NAMALWA (cell line): ENCODE measurements at regions not wholly inside any gene's neighbourhood (a gene's known extent, or its start where the extent isn't known, plus 50 kb on each side); places are given as distances from the start of the nearest gene placed in this dataset.
A peak's percentile ranks its signal among the peaks of the same experiment; 100 is the strongest.

Source experiments
- DNase-seq: peaks from one replicate; pipeline ENCODE4 v3.0.0-alpha.2; 2015; ENCODE audit warnings: low spot score

DNA sequence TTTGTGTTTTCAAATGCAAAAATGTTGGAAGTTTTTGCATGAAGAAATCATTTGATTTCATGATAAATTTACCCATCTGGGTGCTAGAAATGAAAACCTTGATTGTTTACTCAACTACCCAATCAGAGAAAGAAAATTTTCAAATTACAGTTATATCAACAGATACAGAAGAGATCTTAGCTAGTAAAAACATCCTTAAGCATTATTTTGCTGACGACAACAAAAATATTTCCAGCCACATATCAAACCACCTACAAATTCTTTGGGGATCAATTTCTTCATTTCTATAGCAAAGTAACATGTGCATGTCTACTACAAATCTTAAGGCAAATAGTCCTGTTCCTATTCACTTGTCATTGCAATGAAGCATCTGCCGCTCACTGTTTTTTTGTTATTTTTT is 530.3 kb downstream of the ZIC1 start:
- no peak for DNase-seq

DNA sequence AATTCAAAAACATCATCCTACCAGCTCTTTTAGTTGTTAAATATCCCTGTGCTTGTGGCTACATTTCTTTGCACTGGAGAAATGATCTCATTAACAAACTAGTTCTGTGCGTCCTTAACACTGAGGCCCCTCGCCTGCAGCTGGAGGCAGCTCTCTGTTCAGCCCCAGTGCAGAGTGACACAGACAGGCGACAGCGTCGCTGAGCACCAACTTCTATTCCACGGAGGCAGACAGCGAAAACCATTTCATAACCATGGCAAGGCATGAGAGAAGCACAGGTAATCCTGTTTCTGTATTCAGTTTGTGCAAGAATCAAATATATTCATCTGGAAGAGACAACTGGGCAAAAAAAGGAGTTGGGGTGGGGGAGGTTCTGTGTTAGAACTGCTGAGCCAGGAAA is 530.7 kb downstream of the ZIC1 start:
- DNase-seq, result no peak

DNA sequence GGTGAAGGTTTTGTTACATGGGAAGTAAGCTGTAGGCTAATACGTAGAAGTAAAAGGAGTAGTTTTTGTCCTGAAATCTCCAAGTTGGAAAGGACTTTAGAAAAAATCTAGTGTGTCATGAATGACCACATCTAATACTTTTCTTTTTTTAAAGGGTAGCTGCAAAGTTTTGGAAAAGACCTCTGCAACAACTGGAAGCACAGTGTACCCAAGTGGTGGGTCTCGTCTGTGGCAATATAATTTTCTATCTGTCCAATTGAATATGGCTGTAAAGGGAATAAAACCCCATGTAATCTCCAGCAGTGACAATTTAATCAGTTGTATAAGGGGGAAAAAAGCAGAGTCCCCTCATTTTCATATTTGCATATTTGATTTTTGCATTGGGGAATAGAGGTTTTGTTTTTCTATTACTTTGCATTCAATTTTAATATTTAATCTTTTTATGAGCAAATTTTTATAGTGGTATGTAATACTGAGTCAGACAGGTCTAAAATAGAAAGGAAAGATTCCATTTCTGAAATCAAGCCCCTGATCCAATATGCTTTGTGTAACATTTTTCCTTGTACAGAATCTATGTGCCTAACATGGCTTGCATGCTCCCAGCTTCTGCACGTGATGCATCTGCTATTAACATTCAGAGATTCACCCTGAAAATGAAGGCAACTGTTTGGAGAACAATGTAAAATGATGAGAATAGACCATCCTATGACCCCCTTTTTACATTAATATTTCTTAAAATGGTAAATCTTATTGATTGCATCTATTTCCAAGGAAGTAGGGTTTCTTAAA is 531.4 kb downstream of the ZIC1 start:
- DNase-seq, result no peak

DNA sequence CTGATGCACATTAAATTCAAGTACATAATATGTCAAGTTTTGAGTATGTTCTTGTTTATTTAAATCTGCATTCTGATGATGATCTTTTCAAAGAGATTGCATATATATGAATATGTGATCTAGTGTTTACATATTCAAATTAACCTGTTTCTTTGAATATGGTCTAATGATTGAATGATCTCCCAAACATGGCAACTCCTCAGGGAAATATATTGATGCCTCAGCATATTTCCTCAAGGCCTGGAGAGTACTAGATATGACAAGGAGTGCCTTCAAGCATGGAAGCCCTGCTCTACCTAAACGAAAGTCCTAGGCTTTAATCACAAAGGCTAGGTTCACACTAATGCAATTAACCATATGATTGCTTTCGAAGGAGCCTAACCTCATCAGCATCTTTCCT is 532.8 kb downstream of the ZIC1 start:
- DNase-seq, result no peak

DNA sequence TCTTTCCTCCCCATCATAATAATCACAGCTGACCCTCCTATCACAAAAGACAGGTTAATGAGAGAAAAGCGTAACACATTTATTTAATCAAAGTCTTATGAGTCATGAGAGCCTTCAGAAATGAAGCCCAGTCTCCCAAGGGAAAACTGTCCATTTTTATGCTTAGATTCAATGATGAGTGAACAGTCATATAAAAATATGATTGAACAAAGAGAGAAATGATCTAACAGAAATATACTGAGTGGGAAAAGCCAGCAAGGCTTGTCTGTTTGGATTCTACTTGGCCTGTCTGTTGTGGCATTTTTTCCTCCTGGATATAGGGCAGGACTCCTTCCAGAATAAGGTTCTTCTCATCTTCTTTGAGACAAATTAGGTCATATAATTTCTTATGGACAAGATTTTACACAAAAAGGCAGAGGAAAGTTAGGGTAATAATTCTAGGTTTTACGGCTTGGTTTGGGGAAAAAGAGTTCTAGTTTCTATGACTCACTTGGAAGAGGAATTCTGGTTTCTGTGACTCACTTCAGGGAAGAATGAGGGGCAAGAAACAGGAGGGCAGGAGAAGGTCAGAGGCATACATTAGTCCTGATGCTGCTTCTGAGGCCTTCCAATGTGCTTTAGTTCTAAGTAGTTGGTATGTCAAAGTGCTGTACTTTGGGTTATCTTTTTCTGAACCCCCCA is 534.2 kb downstream of the ZIC1 start:
- no peak for DNase-seq

DNA sequence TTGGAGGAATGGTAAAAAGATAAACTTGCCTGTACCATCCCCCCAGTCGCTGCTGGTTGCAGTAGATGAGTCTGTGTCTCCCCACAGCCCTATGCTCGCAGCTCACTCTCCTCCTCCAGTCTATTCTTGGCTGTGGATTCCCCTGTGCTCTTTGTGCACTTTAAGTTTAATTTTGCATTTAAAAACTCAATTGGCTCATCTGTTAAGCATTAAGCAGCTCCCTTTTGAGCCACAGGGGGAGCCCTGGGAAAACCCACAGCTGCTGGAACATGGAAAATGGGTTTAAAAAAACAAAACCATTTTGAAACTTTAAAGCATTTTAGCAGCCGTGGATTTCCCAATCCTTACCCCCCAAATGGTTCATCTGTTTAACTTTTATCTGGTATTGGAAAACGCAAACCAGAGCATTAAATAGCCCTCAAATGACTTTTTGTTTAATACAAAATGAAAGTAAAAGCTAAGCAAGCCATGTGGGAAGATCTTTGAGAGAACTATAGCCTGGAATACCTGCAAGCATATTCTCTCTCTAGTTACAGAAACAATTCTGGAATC is 536.9 kb downstream of the ZIC1 start:
- peak; percentile 47 for DNase-seq

DNA sequence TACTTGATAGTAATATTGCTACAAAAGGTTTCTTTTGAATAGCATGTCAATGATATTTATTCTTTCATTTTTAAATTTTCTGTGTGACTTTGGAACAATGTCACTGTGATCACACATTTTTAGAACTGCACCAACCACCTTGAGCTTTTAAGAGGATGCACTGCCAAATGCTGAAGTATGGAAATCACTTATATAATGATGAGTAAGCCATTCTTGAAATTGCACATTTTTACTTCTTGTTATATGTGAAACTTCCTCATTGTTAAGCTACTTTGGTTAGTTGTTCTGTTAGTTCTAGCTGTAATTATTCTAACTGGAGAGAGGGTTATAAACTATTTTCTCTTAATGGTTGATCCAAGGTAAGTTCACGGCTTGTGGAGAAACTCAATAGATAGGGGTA is 547.5 kb downstream of the ZIC1 start:
- no peak for DNase-seq

DNA sequence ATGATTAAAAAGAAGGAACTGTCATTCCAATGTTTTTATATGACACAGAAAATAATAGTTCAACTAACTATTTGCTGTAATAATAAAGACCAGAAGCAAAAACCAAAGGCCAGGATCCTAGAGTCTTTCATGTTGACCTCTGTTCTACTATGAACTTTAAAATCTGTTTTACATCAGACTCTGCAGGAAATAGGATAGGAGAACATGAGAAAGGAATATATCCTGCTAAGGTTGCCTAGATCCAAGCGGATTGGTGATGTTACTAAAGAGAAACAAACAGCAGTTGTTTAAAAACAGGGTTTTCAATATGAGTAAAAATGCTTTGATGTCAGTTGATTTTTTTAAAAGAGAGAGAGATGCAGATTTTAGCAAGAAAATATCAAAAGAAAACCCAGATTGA is 549.6 kb downstream of the ZIC1 start:
- no peak for DNase-seq

DNA sequence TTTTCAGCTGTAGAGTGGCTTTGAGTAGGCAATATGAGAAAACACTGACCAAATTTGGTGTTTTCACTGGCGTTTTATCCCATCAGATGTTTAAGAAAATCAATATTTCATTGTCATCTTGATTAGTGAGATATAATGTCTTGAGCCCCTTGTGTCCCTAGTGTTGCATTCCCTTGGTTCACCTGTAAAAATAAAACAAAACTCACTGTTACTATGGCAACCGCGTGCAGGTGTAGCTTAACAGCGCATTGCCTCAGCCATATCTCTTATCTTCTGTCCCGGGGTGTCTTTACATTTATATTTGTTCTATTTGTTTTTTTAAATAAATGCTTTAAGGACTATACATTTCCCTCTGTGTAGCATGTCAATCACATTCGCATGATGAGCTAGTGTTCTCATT is 551.6 kb downstream of the ZIC1 start:
- no peak for DNase-seq

DNA sequence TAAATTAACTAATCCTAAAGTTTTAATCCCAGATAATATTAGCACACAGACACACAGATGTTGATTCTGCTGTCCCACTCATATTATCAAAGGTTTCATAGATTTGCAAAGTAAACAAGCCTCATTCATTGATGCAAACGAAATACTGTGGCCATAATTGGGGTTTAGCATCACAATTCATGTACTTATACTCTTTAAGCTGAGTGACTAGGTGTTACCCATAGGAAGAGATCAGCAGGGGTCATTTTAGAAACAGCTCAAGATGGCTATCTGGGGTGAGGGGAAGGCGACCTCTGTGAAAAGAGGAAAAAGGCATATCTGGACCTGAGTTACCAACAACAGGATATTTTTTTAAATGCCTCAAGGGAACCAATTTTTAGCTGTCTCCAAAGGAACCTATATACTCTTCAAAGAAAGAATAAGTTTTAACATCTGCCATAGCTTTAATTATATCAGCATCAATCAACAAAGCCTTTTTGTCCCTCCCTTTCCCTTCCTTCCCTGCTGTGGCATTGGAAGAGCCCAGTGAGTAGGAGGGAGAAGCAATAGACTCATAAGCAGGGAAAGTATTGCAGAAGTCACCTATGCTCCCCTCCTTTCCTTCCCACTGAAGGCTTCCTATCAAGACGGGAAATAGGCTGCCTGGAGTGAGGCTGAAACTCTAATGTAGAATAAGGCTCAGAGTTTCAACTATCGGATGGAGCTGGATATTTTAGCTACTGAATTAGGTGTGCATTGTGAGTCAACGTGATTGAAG is 553.4 kb downstream of the ZIC1 start:
- no peak for DNase-seq

DNA sequence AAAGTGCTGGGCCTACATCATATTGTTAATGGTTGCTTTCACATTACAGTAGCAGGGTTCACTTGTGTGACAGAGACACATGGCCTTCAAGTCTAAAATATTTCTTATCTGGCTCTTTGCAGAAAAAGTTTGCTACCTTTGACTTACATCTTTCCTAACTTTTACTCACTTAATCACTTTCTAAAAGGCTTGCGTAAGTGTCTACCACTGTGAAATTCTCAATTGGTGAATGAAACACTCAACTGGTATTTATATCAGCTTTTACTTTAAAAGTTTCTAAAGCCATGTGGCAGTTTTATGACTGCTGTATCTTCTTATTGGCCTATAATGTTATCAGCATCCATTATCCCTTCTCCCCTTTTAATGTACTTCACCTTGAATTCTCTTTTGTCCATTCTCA is 554.5 kb downstream of the ZIC1 start:
- no peak for DNase-seq

DNA sequence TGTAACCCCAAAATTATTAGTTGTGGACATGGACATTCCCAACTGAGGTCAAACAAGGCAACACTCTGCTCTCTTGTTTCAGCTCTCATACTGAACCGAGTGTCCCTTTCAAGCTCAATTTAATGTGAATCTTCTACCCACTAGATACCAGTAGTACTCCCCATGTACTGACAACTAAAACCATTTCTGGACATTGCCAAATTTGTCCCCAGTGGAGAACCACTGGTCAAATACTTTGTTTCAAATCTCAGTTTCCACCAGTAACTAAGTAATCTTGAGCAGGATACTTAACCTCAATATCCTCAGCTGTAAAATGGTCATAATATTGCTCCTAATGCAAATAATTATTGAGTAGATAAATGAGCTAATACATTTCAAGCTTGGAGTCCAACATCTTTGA is 566.0 kb downstream of the ZIC1 start:
- no peak for DNase-seq

DNA sequence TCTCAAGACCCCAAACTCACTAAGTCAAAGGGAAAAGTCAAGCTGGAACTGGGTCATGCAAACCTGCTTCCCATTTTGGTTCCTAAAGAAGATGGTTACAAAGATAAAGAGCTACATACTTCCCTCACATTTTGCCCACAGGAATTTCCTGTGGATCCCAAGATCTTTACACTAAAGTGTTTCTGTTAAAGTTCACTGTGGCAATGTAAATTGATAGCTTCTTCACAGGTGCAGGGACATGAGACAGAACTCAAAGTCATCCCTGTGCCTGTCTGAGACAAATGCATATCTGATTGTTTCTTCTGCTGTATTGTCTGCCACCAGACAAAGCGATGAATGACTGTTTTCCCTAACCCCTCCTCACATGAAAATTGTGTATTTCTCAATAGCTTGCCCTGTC is 567.8 kb downstream of the ZIC1 start:
- no peak for DNase-seq

DNA sequence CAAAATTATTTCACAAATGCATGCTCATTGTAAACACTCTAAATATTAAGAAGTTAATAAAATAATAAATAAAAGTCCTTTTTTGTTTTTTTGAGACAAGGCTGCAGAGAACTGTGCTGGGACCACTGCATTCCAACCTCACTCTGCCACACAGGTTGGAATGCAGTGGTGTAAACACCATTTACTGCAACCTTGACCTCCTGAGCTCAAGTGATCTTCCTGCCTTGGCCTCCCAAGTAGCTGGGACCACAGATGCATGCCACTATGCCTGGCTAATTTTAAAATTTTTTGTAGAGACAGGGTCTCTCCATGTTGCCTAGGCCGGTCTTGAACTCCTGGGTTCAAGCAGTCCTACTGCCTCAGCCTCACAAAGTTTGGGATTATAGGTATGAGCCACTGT is 578.4 kb downstream of the ZIC1 start:
- no peak for DNase-seq

DNA sequence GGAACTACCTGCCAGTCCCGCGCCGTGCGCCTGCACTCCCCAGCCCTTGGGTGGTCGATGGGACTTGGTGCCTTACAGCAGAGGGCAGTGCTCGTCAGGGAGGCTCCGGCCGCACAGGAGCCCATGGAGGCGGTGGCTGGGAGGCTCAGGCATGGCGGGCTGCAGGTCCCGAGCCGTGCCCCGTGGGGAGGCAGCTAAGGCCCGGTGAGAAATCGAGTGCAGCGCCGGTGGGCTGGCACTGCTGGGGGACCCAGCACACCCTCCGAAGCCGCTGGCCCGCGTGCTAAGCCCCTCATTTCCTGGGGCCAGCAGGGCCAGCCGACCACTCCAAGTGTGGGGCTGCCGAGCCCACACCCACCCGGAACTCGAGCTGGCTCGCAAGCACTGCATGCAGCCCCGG is 580.2 kb downstream of the ZIC1 start:
- no peak for DNase-seq

DNA sequence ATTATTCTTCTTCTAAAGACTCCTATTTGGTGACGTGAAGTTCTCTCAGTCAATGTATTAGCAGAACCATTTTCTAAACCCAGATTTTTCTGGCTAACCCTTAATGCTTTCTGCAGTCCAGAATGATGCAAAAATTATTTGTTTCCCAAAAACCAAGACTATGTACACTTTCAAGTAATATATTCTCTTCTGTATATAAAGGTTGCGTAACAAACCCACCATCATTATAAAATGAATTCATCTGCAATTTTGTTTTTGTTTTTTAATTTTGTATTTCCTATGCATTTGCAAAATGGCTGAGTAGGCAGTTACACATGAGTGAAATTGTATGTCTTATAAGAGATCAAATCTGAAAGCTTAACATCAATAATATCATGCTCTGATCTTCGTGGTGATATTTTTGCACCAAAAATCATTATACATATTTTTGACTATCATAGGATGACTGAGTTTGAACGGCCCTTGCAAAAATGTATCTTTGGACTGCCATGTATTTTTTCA is 593.6 kb downstream of the ZIC1 start:
- DNase-seq, result no peak

DNA sequence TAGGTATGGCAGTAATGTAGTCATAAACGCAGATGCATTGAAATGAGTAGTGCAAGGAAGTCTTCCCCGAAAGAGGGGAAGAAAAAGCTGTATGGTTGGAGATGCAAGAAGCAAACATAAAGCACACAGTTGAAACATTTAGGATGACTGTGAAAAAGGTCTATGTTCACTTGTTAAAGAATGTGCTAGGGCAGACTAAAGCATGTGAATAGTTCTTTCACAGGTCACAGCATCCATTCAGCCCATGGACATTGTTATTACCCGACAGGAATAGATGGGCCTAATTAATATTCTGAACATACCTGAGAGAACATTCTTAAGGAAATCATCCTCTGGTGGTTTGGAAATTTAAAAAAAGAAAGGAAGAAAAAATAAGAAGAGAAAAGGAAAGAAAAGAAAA is 595.2 kb downstream of the ZIC1 start:
- DNase-seq, result no peak

DNA sequence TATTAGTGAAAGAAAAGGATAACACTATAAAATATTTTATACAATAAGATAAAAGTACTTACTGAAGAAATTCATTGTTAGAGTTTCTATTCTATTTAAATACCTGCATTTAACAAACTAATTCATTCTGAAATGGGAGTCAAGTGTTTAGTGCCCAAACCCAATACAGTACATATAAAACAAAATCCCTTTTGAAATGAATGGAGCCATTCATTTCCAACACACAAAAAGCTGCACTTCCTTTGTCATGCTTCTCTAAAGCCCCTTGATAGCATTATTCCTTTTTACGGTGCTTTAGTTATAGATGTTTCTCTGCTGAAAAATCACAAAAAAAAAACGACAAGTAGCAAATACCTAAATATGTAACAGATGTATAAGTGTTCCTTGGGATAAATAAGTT is 596.3 kb downstream of the ZIC1 start:
- no peak for DNase-seq

DNA sequence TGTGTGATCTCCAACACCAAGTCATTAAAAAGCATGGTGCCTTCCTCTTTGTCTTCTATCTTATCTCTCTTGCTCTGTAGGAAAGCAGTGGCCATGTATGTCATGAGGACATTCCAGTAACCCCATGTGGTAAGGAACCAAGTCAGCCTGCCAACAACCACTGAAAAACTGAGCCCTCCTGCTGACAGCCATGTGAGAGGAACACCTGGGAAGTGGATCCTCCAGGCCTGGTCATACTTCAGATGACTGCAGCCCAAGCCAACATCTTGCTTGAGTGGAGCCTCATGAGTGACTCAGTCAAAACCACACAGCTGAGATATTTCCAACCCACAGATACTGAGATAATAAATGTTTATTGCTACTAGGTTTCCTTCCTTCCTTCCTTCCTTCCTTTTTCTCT is 597.3 kb downstream of the ZIC1 start:
- peak; percentile 8 for DNase-seq

DNA sequence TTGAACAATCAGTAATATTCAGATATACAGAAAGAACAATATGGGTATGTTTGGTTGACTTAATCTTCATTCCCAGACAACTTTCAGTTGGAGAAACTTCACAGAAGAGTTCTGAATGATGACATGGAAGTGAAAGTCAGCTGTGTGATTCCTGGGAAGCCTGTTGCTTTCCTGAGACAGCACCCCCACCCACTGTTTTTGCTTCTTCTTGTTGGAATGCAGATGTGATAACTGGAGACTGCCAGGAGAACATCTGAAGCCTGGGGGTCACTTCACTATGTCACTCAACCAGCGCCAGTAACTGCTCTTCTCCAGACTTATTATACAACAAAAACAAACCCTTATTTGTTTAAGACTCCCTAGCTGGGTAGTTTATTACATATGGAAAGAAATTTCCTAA is 599.4 kb downstream of the ZIC1 start:
- no peak for DNase-seq

DNA sequence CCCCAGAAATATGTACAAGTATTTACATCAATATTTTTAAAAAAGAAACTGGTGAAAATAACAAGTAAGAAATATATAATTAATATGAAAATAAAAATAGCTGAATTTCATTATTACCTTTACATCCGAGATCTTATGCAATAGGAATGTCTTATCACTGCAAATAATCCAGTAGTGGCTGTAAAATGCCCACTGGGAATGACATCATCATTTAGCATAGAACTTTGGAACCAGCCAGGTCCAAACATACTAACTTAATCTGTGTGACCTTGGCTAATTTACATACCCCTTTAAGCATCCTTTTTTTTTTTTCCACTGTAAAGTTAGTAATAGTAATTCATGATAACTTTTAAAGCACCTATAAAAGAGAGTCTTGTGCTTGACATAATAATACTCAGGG is 611.7 kb downstream of the ZIC1 start:
- no peak for DNase-seq

DNA sequence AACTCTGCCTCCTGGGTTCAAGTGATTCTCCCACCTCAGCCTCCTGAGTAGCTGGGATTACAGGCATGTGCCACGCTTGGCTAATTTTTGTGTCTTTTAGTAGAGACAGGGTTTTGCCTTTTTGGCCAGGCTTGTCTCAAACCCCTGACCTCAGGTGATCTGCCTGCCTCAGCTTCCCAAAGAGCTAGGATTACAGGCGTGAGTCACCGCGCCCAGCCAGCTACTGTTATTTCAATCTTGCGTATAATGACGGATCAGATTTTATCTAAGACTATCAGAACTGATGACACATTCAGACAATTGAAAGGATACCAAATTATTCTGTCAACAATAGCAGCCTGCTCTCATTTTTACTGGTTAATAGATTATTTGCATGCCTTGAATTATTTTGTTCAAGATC is 612.2 kb downstream of the ZIC1 start:
- DNase-seq, result no peak

DNA sequence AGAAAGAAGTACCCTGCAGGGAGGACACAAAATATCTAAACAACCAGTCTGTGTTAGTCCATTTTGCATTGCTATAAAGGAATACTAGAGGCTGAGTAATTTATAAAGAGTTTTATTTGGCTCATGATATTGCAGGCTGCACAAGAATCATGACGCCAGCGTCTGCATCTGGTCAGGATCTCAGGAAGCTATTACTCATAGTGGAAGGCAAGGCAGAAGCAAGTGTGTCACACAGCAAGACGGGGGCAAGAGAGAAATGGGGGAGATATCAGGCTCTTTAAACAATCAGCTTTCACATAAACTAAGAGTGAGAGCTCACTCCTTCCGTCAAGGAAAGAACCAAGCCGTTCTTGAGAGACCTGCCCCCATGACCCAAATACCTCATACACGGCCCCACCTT is 614.8 kb downstream of the ZIC1 start:
- no peak for DNase-seq
